Renal cortical epithelial cell (primary cell): ENCODE measurements at regions not wholly inside any gene's neighbourhood (a gene's known extent, or its start where the extent isn't known, plus 50 kb on each side); places are given as distances from the start of the nearest gene placed in this dataset.
A peak's percentile ranks its signal among the peaks of the same experiment; 100 is the strongest.
"Not testable (repeated sequence)": the region's sequence is repeated elsewhere in the genome, so short reads cannot be mapped to it uniquely, and the experiment has no call there.

Experiments
- DNase-seq: peaks from one replicate; pipeline ENCODE4 v3.0.0-alpha.2; 2011; ENCODE audit warnings: low read depth

DNA sequence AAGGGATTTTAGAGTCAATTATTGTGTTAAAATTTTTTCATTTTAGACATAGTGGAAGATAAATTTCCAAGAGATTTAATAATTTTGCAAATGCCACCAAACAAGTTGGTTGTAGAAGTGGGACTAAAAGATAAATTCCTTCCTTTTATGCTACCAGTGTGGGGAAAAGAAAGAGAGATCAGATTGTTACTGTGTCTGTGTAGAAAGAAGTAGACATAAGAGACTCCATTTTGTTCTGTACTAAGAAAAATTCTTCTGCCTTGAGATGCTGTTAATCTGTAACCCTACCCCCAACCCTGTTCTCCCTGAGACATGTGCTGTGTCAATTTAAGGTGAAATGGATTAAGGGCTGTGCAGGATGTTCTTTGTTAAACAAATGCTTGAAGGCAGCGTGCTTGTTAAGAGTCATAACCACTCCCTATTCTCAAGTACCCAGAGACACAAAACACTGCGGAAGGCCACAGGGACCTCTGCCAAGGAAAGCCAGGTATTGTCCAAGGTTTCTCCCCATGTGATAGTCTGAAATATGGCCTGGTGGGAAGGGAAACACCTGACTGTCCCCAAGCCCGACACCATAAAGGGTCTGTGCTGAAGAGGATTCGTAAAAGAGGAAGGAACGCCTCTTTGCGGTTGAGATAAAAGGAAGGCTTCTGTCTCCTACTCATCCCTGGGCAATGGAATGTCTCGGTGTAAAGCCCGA, 117.0 kb downstream of the CEP44 start:
- DNase-seq, result peak; percentile 82

DNA sequence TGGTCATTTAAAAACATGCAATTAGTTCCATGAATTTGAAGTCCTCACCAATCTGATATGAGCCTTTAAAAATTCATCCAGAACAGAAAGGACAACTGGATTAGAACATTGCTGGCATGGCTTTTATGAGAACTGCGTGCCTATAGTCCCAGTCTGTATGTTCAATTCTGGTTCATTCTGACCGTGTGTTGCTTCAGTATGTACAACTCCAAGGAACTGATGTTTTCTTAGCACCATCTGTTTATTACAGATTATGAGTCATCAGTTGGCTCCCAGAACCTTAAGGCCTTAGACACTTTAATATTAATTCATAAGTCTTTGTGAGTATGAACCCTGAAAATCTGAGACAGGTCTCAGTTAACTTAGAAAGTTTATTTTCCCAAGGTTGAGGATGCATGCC, 115.0 kb downstream of the CEP44 start:
- DNase-seq, result peak; percentile 57

DNA sequence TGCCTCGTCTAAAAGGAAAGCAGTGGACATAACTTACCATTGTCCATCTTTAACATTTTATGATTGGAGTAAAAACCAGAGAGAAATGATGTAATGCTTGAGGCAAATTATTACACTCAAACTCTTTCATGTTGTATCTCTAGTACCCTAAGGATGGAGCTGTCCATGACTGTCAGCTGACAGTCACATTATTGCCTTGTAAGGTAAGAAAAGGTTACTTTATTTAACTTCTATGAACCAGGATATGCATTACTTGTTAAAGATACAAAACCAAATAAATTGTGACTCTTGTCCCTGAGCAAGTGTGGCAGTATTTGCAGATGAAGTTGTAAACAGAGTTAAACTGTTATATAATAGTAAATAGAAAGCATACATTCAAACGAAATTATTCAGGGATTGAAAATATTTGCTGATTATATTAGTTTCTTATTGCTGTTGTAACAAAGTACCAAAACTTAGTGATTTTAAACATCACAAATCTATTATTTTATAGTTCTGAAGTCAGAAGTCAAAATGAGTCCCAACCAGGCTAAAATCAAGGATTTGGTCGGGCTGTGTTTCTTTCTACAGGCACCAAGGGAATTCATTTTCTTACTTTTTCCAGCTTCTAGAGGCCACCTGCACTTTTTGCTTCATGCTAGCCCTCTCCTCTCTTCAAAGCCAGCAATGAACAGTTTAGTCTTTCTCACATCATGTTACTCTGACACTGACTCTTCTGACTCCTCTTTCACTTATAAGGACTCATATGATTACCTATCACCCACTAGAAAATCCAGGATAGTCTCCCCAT, 113.8 kb downstream of the CEP44 start:
- DNase-seq, result no peak

DNA sequence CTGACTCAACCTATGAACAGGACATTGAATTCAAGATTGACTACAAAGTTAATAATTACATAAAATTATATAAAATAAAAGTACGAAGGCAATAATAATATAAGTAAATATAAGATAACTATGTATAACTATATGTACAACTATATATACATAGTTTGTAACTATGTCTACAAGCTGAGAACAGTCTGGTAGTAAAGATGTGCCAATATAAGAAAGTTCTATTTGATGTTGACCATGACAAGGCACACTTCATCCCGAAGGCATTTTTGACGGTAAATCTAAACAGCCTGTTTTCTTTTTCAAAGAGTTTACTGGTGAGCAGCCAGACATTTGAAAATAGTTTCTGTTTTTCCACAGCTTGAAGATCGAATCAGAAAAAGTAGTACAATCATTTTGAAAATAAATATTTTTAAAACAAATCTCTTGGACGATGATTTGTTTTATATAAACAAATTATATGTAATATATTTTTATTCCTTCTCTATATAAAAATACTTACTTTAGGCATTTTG, 112.9 kb downstream of the CEP44 start:
- DNase-seq, result no peak

DNA sequence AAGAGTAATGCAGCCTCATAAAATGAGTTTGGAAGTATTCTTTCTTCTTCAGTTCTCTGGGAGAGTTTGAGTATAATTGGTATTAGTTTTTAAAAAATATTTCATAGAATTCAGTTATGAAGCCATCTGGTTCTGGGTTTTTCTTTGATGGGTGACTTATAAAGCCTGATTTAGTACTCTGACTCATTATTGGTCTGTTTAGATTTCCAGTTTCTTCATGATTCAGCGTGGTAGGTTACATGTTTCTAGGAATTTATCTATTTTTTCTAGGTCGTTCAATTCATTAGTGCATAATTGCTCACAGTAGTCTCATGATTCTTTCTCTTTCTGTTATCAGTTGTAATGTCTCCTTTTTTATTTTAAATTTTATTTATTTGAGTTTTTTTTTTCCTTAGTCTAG, 111.2 kb downstream of the CEP44 start:
- DNase-seq, result peak; percentile 88

DNA sequence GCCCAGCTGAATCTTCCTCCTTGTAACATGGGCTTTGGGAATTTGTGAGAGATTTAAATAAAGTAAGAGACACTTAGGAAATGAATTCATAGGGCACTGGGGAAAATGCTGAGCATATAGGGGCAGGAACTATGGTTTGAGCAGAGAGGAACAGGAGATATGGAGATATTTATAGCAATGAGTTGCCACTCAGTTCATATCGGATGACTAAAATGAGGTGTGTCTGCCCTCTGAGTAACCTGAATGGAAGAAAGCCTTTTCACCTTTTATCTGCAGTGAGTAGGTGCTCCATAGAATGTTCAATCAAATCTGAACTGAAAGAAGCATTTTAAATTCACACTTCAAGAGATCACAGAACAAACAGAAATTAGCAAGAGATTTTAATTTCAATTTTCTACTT, 105.7 kb downstream of the CEP44 start:
- no peak for DNase-seq

DNA sequence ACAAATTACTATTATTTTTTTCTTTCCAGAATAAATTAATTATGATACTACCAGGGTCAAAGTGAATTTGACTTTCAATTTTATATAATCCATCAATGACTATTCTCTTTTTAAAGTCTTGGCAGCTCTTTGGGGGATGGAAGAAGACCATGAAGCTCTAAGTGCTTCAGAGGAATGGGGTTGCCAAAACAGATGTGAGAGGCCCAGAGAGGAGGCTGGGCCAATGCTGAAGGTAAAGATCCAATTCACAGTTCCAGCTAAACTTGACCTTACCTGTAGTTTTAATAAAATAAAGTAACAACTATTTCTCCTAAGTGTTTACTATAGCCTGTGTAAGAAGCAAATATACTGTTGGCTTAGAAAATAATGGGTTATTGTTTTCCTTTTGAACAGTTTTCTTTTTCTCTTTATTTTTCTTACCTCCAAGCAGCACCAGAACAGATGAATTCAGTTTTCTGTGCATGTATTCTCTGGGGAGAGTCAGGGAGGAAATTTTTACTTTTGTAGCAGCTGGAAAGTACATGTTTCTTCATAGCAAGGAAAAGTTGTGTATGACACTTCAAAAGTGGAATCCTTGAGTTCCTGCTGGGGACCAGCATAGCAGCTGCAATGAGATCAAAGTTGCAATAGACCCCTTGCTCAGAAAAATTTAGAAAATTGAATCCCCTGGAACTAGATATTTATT, 104.9 kb downstream of the CEP44 start:
- DNase-seq, result no peak

DNA sequence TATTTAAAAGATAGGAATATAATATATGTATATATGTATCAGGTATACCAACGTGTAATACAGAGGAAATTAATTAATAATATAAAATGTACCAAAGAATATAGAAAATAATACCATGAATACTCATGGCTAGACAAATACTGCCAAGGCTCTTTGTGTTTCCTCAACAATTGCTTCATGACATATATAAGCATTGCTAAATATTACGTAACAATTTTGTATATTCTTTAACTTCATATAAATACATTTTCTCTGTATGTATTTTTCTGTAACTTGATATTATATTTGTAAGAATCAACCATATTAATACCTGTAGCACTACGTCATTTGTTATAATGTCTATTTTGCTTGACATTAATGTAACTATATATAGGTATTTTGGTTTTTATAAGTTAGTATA, 104.0 kb downstream of the CEP44 start:
- DNase-seq, result no peak

DNA sequence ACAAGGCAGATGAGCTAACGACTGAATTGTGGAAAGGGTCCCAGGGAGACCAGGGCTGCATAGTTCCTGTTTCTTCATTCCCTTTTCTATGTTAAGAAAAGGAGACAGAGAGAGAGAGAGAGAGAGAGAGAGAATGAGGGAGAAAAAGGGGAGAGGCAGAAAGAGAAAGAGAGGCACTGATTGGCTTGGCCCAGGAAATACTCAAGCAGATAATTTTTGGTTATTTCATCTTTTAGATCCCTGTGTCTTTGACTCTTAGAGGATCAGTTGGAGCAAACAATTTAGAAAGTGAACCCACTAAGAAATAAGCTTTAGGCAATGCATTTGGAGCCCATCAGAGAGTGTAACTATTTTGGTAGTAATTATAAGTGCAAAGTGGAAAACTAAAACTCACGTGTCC, 103.4 kb downstream of the CEP44 start:
- DNase-seq, result no peak

DNA sequence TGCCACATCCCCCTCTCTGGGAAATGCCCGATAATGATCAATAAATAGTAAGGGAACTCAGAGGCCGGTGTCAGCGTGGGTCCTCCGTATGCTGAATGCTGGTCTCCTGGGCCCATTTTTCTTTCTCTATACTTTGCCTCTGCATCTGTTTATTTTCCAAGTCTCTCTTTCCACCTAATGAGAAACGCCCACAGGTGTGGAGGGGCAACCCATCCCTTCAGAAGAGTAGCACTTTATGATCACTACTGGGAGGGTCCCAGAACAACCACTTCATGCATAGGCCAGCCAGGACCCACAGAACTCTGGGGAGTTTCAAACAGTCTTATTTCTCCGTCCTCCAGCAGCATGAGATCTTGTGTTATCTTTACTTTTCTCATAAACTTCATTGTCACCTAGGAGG, 100.1 kb downstream of the CEP44 start:
- no peak for DNase-seq

DNA sequence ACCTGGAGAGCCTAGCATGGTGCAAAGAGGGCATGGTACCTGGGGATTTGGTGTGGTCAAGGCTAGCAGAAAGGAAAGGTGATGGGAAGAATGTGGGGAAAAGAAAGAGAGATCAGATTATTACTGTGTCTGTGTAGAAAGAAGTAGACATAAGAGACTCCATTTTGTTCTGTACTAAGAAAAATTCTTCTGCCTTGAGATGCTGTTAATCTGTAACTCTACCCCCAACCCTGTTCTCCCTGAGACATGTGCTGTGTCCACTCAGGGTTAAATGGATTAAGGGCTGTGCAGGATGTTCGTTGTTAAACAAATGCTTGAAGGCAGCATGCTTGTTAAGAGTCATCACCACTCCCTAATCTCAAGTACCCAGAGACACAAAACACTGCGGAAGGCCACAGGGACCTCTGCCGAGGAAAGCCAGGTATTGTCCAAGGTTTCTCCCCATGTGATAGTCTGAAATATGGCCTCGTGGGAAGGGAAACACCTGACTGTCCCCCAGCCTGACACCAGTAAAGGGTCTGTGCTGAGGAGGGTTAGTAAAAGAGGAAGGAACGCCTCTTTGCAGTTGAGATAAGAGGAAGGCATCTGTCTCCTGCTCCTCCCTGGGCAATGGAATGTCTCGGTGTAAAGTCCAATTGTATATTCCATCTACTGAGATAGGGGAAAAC, 99.4 kb downstream of the CEP44 start:
- DNase-seq, result not testable (repeated sequence)
